SK-N-SH treated with all-trans-retinoic acid at 6 μM for 48 hours (cell line): ENCODE measurements at regions not wholly inside any gene's neighbourhood (a gene's known extent, or its start where the extent isn't known, plus 50 kb on each side); places are given as distances from the start of the nearest gene placed in this dataset.

Source experiments
- ATAC-seq: fragments of 200-7000 bp; cut with Tn5 transposase; 3 replicates; pipeline ENCODE4 v1.9.1; 2020; ENCODE audit warnings: mild to moderate bottlenecking, moderate library complexity
- ARNTL ChIP-seq: fragments of 450-650 bp; formaldehyde crosslinking; IDR thresholded peaks from 2 replicates; pipeline ENCODE4 v1.5.0; 2020; ENCODE audit warnings: low read depth, mild to moderate bottlenecking, moderate library complexity, borderline replicate concordance
- BACH2 ChIP-seq: fragments of 250-450 bp; sonication (Bioruptor Pico); IDR thresholded peaks from 2 replicates; pipeline ENCODE4 v1.9.0; 2021; ENCODE audit warnings: mild to moderate bottlenecking, borderline replicate concordance
- ESRRG ChIP-seq: fragments of 250-450 bp; sonication (Bioruptor Pico); IDR thresholded peaks from 2 replicates; pipeline ENCODE4 v1.6.1; 2021; ENCODE audit warnings: mild to moderate bottlenecking
- GLIS3 ChIP-seq: fragments of 250-450 bp; sonication (Bioruptor Pico); IDR thresholded peaks from 2 replicates; pipeline ENCODE4 v1.5.0; 2020; ENCODE audit warnings: mild to moderate bottlenecking, moderate library complexity
- OSR1 ChIP-seq: fragments of 250-450 bp; sonication (Bioruptor Pico); IDR thresholded peaks from 2 replicates; pipeline ENCODE4 v1.8.0; 2022; ENCODE audit warnings: moderate library complexity, mild to moderate bottlenecking, inconsistent platforms
- PPARA ChIP-seq: fragments of 250-450 bp; sonication (Bioruptor Pico); IDR thresholded peaks from 2 replicates; pipeline ENCODE4 v1.5.0; 2020; ENCODE audit warnings: mild to moderate bottlenecking, borderline replicate concordance
- SNAI2 ChIP-seq: fragments of 250-450 bp; sonication (Bioruptor Pico); IDR thresholded peaks from 2 replicates; pipeline ENCODE4 v1.5.0; 2020; ENCODE audit warnings: mild to moderate bottlenecking, moderate library complexity
- TCF4 ChIP-seq: fragments of 250-450 bp; sonication (Bioruptor Pico); IDR thresholded peaks from 2 replicates; pipeline ENCODE4 v1.8.0; 2021; ENCODE audit warnings: mild to moderate bottlenecking, moderate library complexity, borderline replicate concordance
- TOX ChIP-seq: fragments of 250-450 bp; sonication (Bioruptor Pico); IDR thresholded peaks from 2 replicates; pipeline ENCODE4 v1.8.0; 2021; ENCODE audit warnings: mild to moderate bottlenecking, moderate library complexity, borderline replicate concordance
- TSHZ2 ChIP-seq: fragments of 250-450 bp; sonication (Bioruptor Pico); IDR thresholded peaks from 2 replicates; pipeline ENCODE4 v1.5.0; 2020; ENCODE audit warnings: mild to moderate bottlenecking, moderate library complexity
- ZC3H10 ChIP-seq: fragments of 250-450 bp; sonication (Bioruptor Pico); IDR thresholded peaks from 2 replicates; pipeline ENCODE4 v1.5.1; 2021; ENCODE audit warnings: mild to moderate bottlenecking, moderate library complexity
- ZFP3 ChIP-seq: fragments of 250-450 bp; sonication (Bioruptor Pico); IDR thresholded peaks from 2 replicates; pipeline ENCODE4 v1.5.0; 2020; ENCODE audit warnings: mild to moderate bottlenecking, moderate library complexity
- ZFP30 ChIP-seq: fragments of 450-650 bp; formaldehyde crosslinking; IDR thresholded peaks from 2 replicates; pipeline ENCODE4 v1.5.0; 2022; ENCODE audit warnings: mild to moderate bottlenecking, moderate library complexity
- ZNF565 ChIP-seq: fragments of 450-650 bp; formaldehyde crosslinking; conservative IDR thresholded peaks from 2 replicates; pipeline ENCODE4 v1.5.0; 2020; ENCODE audit warnings: low read depth, mild to moderate bottlenecking, moderate library complexity
- ZNF70 ChIP-seq: fragments of 450-650 bp; formaldehyde crosslinking; IDR thresholded peaks from 2 replicates; pipeline ENCODE4 v1.5.0; 2020; ENCODE audit warnings: mild to moderate bottlenecking, moderate library complexity
- ZNF8 ChIP-seq: fragments of 450-650 bp; formaldehyde crosslinking; IDR thresholded peaks from 2 replicates; pipeline ENCODE4 v1.5.0; 2020; ENCODE audit warnings: mild to moderate bottlenecking, moderate library complexity
- TF ChIP-seq, protein P1 (sequence below): fragments of 250-450 bp; sonication (Bioruptor Pico); IDR thresholded peaks from 2 replicates; pipeline ENCODE4 v1.8.0; 2020; ENCODE audit warnings: mild to moderate bottlenecking, moderate library complexity, borderline replicate concordance
- TF ChIP-seq, protein P2 (sequence below): fragments of 250-450 bp; sonication (Bioruptor Pico); IDR thresholded peaks from 2 replicates; pipeline ENCODE4 v1.5.1; 2021; ENCODE audit warnings: mild to moderate bottlenecking, moderate library complexity

- TF ChIP-seq SNAI2 (no peak), PPARA (CRISPR knock-in tag) (no peak), ZFP3 (CRISPR knock-in tag) (no peak), OSR1 (no peak)
These were observed 240.7 kb downstream of the FOXD2 start (continued) for GRCh38 chr1:47678464-47678980.

- TF ChIP-seq GLIS3 (CRISPR knock-in tag), result no peak
- TF ChIP-seq ZFP3 (CRISPR knock-in tag), result no peak
- no peak for TF ChIP-seq ZFP30 (CRISPR knock-in tag)
- TF ChIP-seq, protein P1, sequence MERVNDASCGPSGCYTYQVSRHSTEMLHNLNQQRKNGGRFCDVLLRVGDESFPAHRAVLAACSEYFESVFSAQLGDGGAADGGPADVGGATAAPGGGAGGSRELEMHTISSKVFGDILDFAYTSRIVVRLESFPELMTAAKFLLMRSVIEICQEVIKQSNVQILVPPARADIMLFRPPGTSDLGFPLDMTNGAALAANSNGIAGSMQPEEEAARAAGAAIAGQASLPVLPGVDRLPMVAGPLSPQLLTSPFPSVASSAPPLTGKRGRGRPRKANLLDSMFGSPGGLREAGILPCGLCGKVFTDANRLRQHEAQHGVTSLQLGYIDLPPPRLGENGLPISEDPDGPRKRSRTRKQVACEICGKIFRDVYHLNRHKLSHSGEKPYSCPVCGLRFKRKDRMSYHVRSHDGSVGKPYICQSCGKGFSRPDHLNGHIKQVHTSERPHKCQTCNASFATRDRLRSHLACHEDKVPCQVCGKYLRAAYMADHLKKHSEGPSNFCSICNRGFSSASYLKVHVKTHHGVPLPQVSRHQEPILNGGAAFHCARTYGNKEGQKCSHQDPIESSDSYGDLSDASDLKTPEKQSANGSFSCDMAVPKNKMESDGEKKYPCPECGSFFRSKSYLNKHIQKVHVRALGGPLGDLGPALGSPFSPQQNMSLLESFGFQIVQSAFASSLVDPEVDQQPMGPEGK (CRISPR knock-in tag), result no peak
- TF ChIP-seq, protein P2, sequence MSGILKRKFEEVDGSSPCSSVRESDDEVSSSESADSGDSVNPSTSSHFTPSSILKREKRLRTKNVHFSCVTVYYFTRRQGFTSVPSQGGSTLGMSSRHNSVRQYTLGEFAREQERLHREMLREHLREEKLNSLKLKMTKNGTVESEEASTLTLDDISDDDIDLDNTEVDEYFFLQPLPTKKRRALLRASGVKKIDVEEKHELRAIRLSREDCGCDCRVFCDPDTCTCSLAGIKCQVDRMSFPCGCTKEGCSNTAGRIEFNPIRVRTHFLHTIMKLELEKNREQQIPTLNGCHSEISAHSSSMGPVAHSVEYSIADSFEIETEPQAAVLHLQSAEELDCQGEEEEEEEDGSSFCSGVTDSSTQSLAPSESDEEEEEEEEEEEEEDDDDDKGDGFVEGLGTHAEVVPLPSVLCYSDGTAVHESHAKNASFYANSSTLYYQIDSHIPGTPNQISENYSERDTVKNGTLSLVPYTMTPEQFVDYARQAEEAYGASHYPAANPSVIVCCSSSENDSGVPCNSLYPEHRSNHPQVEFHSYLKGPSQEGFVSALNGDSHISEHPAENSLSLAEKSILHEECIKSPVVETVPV (CRISPR knock-in tag), result no peak
- no peak for TF ChIP-seq OSR1
- TF ChIP-seq ZNF8 (CRISPR knock-in tag), result no peak
- TF ChIP-seq TCF4 (CRISPR knock-in tag), result no peak
- no peak for ATAC-seq
These were observed 241.5 kb downstream of the FOXD2 start for GRCh38 chr1:47679301-47679791.

DNA sequence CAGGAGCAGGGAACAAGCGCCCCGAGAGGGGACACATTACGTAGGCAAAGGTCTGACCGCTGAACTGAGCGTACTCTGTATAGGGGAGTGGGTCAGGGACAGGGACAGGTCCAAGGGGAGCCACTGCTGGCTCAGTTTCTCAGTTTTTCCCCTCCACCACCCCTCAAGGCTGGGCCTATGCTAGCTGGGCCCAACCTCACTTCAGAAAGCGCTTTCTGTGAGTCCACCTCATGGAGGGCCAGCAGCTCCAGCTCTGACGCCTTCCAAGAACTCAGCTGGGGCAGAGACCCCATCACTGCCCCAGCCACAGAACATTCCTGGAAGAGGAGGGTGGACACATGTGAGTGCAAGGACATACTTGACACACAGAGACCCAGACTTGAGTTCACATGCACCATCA is 242.0 kb downstream of the FOXD2 start:
- TF ChIP-seq OSR1, result no peak
- TF ChIP-seq TSHZ2 (CRISPR knock-in tag), result no peak
- TF ChIP-seq TCF4 (CRISPR knock-in tag), result no peak
- TF ChIP-seq, protein P1 (CRISPR knock-in tag), result no peak
- no peak for TF ChIP-seq ESRRG (CRISPR knock-in tag)
- no peak for TF ChIP-seq ARNTL (CRISPR knock-in tag)
- no peak for TF ChIP-seq ZNF8 (CRISPR knock-in tag)
- no peak for TF ChIP-seq TOX
- no peak for TF ChIP-seq SNAI2
- no peak for TF ChIP-seq BACH2 (CRISPR knock-in tag)
- TF ChIP-seq PPARA (CRISPR knock-in tag), result no peak
- TF ChIP-seq ZFP30 (CRISPR knock-in tag), result no peak
- TF ChIP-seq, protein P2 (CRISPR knock-in tag), result no peak
- TF ChIP-seq ZC3H10 (CRISPR knock-in tag), result no peak
- TF ChIP-seq ZNF565 (CRISPR knock-in tag), result no peak
- no peak for TF ChIP-seq ZNF70
- ATAC-seq, result no peak
